ENCODE measurements at regions not wholly inside any gene's neighbourhood (a gene's known extent, or its start where the extent isn't known, plus 50 kb on each side); places are given as distances from the start of the nearest gene placed in this dataset.

DNA sequence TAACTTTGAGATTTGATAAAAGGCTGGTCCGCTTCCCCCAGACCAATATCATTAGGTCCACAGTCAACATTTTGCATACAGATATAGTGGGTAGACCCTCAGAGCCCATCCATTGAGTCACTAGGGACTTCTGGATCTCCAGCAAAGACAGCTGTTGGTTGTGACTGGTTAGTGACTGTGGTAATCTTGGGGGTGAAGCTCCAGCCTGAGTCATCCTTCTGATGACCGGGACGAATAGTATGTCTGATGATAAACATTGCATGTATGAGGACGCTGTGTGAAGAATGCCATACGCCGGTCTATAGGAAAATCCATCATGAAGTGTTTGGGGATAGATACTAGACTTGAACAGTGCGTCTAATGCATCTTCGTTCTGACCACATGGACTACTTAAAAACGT is 307.0 kb downstream of the UQCRFS1 start:
- H3K36me3 ChIP-seq (ENCODE audit: control insufficient read depth, insufficient read depth, low read length) = no peaks in the 10 kb centered on the region
- H3K4me3 ChIP-seq (ENCODE audit: low read length) = no peak overlapping the region
- H3K9me3 ChIP-seq (ENCODE audit: control insufficient read depth, insufficient read depth, low read length) = no peaks in the 10 kb centered on the region
- H3K27me3 ChIP-seq (ENCODE audit: control insufficient read depth, insufficient read depth, low read length) = no peaks in the 10 kb centered on the region
- DNase-seq (ENCODE audit: low read depth, low spot score) = no peak
- no peaks in the 10 kb centered on the region for H3K4me1 ChIP-seq (ENCODE audit: control insufficient read depth, insufficient read depth, low read length)
- H3K27ac ChIP-seq (ENCODE audit: low read length) = no peak overlapping the region
- 100% methylated on average over 1 of the region's 9 CpGs for WGBS (ENCODE audit: insufficient coverage, insufficient read length)

DNA sequence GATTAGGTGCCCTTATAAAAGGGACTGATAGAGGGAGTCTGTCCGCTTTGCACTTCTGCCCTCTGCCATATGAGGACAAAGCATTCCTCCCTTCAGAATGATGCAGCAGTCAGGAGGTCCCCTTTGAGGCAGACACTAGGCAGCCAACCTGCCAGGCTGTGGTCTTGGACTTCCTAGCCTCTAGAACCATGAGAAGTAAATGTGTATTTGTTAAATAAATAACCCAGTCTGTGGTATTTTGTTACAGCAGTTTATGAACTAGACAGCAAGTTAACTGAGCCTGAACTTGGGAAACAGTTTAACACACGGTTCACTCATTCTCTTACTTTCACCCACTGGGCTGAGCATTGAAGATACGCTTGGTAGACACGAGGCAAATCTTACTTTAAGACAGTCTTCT is 313.2 kb downstream of the UQCRFS1 start:
- Histone ChIP-seq H3K27ac (ENCODE audit: low read length) (no peak overlapping the region), H3K4me1 (ENCODE audit: control insufficient read depth, insufficient read depth, low read length) (peaks cover 3% of the 10 kb centered on the region; the same call in 1 of the 2 replicates), H3K4me3 (ENCODE audit: low read length) (no peak overlapping the region), H3K27me3 (ENCODE audit: control insufficient read depth, insufficient read depth, low read length) (no peaks in the 10 kb centered on the region), H3K9me3 (ENCODE audit: control insufficient read depth, insufficient read depth, low read length) (no peaks in the 10 kb centered on the region), H3K36me3 (ENCODE audit: control insufficient read depth, insufficient read depth, low read length) (no peaks in the 10 kb centered on the region)
- no CpG with 5 or more reads among the region's 4 CpGs for WGBS (ENCODE audit: insufficient coverage, insufficient read length)
- DNase-seq (ENCODE audit: low read depth, low spot score) = no peak

DNA sequence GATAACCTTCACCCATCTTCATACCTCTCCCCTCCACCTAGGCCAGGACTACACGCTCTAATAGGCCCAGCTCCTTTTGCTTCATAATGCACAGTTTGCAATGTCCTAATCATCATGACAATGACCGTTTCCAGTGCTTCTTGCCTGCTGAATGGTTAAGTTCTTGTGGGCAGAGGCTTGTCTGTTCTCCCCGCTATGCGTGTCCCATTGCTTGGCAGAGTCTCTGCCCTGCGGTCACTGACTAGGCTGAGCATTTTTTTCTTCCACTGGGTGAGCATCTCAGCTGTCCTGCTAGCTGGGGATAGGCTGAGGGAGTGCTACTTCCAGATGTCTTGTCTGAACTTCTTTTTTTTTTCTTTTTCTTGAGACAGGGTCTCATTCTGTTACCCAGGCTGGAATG is 314.7 kb downstream of the UQCRFS1 start:
- Histone ChIP-seq H3K27me3 (ENCODE audit: control insufficient read depth, insufficient read depth, low read length) (no peaks in the 10 kb centered on the region), H3K4me3 (ENCODE audit: low read length) (no peak overlapping the region), H3K27ac (ENCODE audit: low read length) (no peak overlapping the region), H3K4me1 (ENCODE audit: control insufficient read depth, insufficient read depth, low read length) (peaks cover 3% of the 10 kb centered on the region; the same call in 1 of the 2 replicates), H3K36me3 (ENCODE audit: control insufficient read depth, insufficient read depth, low read length) (no peaks in the 10 kb centered on the region), H3K9me3 (ENCODE audit: control insufficient read depth, insufficient read depth, low read length) (no peaks in the 10 kb centered on the region)
- DNase-seq (ENCODE audit: low read depth, low spot score) = no peak
- WGBS (ENCODE audit: insufficient coverage, insufficient read length) = no CpG with 5 or more reads among the region's 5 CpGs

DNA sequence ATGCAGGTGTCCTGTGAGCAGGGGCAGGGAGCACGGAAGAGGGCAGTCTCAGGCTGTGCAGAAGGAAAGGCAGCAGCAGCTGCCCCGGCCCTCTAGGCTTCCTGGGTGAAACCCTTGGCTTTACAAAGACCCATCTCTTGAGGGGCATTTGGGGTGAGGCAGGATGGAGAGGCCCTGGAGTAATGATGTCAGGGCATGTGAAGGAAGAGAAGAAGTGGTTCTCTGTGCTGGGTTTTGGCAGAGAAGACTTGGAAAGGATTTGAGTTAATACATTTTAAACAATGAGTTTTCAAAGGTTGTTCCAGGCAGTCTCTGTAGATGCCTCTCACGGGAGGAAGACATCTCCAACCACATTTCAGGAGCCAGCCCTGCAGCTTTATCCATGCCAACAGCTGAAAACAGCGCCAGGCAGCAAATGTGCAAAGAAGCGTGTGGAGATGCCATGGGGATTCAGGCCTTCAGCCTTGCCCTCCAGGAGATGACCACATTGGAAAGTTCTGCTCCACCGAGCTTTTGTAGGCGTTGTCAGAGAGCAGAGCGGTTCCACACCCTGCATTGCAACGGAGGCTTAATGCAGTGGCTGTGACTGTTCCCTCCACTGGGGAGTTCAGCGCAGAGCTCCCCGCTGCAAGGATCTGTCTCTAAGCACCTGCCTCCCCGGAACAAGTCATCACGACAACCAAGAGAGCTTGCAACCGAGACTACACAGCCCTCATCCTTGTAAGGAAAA is 322.8 kb downstream of the UQCRFS1 start:
- H3K9me3 ChIP-seq (ENCODE audit: control insufficient read depth, insufficient read depth, low read length) = no peaks in the 10 kb centered on the region
- H3K36me3 ChIP-seq (ENCODE audit: control insufficient read depth, insufficient read depth, low read length) = no peaks in the 10 kb centered on the region
- H3K27ac ChIP-seq (ENCODE audit: low read length) = no peak overlapping the region
- no peak overlapping the region for H3K4me3 ChIP-seq (ENCODE audit: low read length)
- no peak for DNase-seq (ENCODE audit: low read depth, low spot score)
- H3K27me3 ChIP-seq (ENCODE audit: control insufficient read depth, insufficient read depth, low read length) = no peaks in the 10 kb centered on the region
- peaks cover 2% of the 10 kb centered on the region; the same call in 1 of the 2 replicates for H3K4me1 ChIP-seq (ENCODE audit: control insufficient read depth, insufficient read depth, low read length)
- no CpG with 5 or more reads among the region's 14 CpGs for WGBS (ENCODE audit: insufficient coverage, insufficient read length)

DNA sequence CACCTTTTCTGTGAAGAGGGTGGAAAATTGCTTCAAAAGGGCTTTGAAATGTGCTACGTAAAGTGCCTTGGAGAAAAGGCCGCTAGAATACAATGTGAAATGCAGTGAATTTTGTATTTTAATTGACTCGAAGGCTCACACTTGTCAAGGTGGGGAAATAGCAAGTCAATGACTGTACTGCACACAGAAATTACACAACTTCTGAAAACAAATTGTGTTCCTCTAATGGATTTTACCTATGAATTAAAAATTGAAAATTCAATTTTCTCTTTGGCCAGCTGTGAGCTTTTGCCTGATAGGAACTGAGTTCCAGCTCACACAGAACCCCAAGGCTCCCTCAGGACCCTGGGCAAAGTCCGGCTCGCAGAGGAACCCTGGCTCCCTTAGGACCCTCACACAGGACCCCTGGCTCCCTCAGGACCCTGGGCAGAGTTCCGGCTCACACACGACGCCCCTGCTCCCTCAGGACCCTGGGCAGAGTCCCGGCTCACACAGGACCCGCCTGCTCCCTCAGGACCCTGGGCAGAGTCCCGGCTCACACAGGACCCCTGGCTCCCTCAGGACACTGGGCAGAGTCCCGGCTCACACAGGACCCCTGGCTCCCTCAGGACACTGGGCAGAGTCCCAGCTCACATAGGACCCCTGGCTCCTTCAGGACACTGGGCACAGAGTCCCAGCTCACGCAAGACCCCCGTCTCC is 324.9 kb downstream of the UQCRFS1 start:
- Histone ChIP-seq H3K9me3 (ENCODE audit: control insufficient read depth, insufficient read depth, low read length) (no peaks in the 10 kb centered on the region), H3K4me3 (ENCODE audit: low read length) (no peak overlapping the region), H3K4me1 (ENCODE audit: control insufficient read depth, insufficient read depth, low read length) (peaks cover 6% of the 10 kb centered on the region), H3K27me3 (ENCODE audit: control insufficient read depth, insufficient read depth, low read length) (no peaks in the 10 kb centered on the region), H3K36me3 (ENCODE audit: control insufficient read depth, insufficient read depth, low read length) (no peaks in the 10 kb centered on the region), H3K27ac (ENCODE audit: low read length) (no peak overlapping the region)
- WGBS (ENCODE audit: insufficient coverage, insufficient read length) = no CpG with 5 or more reads among the region's 14 CpGs
- no peak for DNase-seq (ENCODE audit: low read depth, low spot score)

DNA sequence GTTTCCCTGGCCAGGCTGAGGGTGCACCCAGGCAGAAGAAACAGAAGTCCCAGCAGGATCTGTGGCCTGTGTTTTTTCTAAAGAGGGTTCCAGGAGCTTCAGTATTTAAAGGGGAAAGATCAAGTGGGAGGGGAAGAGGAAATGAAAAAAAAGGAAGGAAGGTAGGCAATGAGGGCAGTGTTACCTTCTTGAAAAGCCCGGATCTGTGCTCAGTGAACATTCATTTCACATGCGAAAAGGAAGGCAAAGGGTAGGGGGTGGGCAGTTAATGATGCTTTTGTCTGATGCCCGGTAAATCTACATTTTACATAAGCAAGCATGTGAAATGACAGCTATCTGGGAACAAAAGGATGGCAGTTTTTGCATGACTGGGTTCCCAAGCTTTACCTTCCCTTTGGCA is 326.2 kb downstream of the UQCRFS1 start:
- no peaks in the 10 kb centered on the region for H3K27me3 ChIP-seq (ENCODE audit: control insufficient read depth, insufficient read depth, low read length)
- no peak overlapping the region for H3K27ac ChIP-seq (ENCODE audit: low read length)
- no peak overlapping the region for H3K4me3 ChIP-seq (ENCODE audit: low read length)
- H3K9me3 ChIP-seq (ENCODE audit: control insufficient read depth, insufficient read depth, low read length) = no peaks in the 10 kb centered on the region
- DNase-seq (ENCODE audit: low read depth, low spot score) = no peak
- peaks cover 9% of the 10 kb centered on the region for H3K4me1 ChIP-seq (ENCODE audit: control insufficient read depth, insufficient read depth, low read length)
- WGBS (ENCODE audit: insufficient coverage, insufficient read length) = no CpG with 5 or more reads among the region's 3 CpGs
- no peaks in the 10 kb centered on the region for H3K36me3 ChIP-seq (ENCODE audit: control insufficient read depth, insufficient read depth, low read length)

DNA sequence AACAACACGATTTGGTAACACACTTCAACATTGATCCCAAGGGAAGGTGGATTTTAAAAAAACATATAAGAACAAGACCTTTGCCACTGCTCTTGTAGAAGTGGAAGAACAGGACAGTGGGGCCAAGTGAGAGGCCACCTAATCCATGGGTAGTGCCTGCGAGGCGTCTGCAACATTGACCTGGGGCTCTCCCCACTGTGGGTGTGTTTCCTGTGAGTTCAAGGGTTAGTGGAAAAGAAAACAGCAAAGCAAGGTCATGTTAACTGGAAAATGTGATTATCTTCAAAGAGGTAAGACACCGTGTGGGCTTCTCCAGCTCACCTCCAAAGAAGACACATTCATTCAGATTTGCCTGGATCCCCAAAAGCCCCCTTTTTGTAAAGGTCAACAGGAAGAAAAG is 327.0 kb downstream of the UQCRFS1 start:
- Histone ChIP-seq H3K36me3 (ENCODE audit: control insufficient read depth, insufficient read depth, low read length) (no peaks in the 10 kb centered on the region), H3K4me3 (ENCODE audit: low read length) (no peak overlapping the region), H3K4me1 (ENCODE audit: control insufficient read depth, insufficient read depth, low read length) (peaks cover 9% of the 10 kb centered on the region), H3K27me3 (ENCODE audit: control insufficient read depth, insufficient read depth, low read length) (no peaks in the 10 kb centered on the region), H3K27ac (ENCODE audit: low read length) (no peak overlapping the region), H3K9me3 (ENCODE audit: control insufficient read depth, insufficient read depth, low read length) (no peaks in the 10 kb centered on the region)
- no CpG with 5 or more reads among the region's 4 CpGs for WGBS (ENCODE audit: insufficient coverage, insufficient read length)
- no peak for DNase-seq (ENCODE audit: low read depth, low spot score)

DNA sequence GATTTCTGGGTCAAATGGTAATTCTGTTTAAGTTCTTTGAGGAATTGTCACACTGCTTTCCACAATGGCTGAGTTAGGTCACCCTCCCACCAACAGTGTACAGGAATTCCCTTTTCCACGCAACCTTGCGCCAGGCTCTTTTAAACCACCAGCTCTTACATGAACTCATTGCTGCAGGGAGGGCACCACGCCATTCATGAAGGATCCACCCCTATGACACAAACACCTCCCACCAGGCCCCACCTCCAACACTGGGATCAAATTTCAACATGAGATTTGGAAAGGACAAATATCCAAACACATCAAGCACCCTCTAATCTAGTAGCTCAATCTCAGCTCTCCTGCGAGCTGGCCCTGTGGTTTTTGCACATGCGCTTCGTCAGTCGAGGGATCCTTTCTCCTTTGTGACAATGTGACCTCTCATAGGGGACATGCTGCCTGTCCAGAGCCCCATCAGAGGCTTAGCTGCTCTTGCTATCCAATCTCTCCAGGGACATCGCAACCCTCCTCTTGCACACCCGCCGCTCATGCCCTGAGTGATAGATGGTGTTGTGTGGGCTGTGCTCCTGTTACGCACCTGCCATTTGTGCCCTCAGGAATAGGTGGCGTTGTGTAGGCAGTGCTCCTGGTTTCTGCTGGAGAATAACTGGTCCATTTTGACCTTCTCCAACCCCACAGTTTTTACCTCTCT is 328.0 kb downstream of the UQCRFS1 start:
- DNase-seq (ENCODE audit: low read depth, low spot score) = no peak
- WGBS (ENCODE audit: insufficient coverage, insufficient read length) = no CpG with 5 or more reads among the region's 12 CpGs

DNA sequence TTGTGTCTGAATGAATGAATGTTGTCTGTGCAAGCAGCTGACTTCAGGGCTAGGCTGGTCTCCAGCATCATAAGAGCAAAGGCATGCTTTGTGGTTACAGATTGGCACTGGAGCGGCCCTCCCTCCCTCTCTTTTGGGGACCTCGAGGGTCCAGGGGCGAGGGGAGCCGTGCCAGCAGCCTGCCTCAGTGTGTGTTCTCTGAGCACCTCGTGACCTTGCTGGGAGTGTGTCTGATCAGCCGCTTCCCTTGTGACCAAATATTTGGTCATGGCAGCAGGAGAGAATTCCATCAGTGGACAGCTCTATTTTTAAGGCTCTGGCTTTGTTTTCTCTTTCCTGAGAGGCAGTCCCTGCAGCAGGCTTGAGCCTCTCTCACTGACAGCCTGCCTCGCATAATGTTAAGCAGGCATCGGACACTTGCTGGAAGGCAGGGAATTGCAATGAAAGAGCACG is 329.7 kb downstream of the UQCRFS1 start:
- DNase-seq (ENCODE audit: low read depth, low spot score) = no peak
- no peak overlapping the region for H3K4me3 ChIP-seq (ENCODE audit: low read length)
- peaks cover 9% of the 10 kb centered on the region for H3K4me1 ChIP-seq (ENCODE audit: control insufficient read depth, insufficient read depth, low read length)
- no peak overlapping the region for H3K27ac ChIP-seq (ENCODE audit: low read length)
- H3K27me3 ChIP-seq (ENCODE audit: control insufficient read depth, insufficient read depth, low read length) = no peaks in the 10 kb centered on the region
- H3K36me3 ChIP-seq (ENCODE audit: control insufficient read depth, insufficient read depth, low read length) = no peaks in the 10 kb centered on the region
- WGBS (ENCODE audit: insufficient coverage, insufficient read length) = no CpG with 5 or more reads among the region's 9 CpGs
- H3K9me3 ChIP-seq (ENCODE audit: control insufficient read depth, insufficient read depth, low read length) = no peaks in the 10 kb centered on the region

More for the DNA sequence above, 328.0 kb downstream of the UQCRFS1 start:
- Histone ChIP-seq H3K36me3 (ENCODE audit: control insufficient read depth, insufficient read depth, low read length) (no peaks in the 10 kb centered on the region), H3K9me3 (ENCODE audit: control insufficient read depth, insufficient read depth, low read length) (no peaks in the 10 kb centered on the region), H3K27ac (ENCODE audit: low read length) (no peak overlapping the region), H3K4me3 (ENCODE audit: low read length) (no peak overlapping the region), H3K27me3 (ENCODE audit: control insufficient read depth, insufficient read depth, low read length) (no peaks in the 10 kb centered on the region), H3K4me1 (ENCODE audit: control insufficient read depth, insufficient read depth, low read length) (peaks cover 9% of the 10 kb centered on the region)

DNA sequence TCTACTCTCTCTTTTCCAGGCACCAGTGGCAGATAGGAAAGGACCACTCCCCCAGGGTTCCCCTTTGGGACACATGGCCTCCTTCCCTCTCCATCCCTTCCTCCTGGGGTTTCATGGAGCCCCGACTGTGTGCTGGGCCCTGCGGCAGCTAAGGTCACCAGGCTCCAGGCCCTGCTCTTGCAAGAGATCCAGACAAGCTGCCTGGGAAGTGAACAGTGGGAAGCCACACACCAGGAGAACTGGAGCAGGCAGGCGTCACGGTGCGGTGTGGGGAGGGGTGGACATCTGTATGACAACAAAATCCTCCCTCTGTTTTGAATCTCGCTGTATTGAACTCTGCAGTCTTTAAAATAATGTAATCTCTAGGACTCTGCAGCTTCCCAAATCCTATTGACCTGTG is 330.1 kb downstream of the UQCRFS1 start:
- DNase-seq (ENCODE audit: low read depth, low spot score) = no peak
- H3K4me1 ChIP-seq (ENCODE audit: control insufficient read depth, insufficient read depth, low read length) = peaks cover 9% of the 10 kb centered on the region
- no peak overlapping the region for H3K27ac ChIP-seq (ENCODE audit: low read length)
- no peaks in the 10 kb centered on the region for H3K36me3 ChIP-seq (ENCODE audit: control insufficient read depth, insufficient read depth, low read length)
- no CpG with 5 or more reads among the region's 6 CpGs for WGBS (ENCODE audit: insufficient coverage, insufficient read length)
- H3K4me3 ChIP-seq (ENCODE audit: low read length) = no peak overlapping the region
- H3K27me3 ChIP-seq (ENCODE audit: control insufficient read depth, insufficient read depth, low read length) = no peaks in the 10 kb centered on the region
- no peaks in the 10 kb centered on the region for H3K9me3 ChIP-seq (ENCODE audit: control insufficient read depth, insufficient read depth, low read length)

Measured in iPS DF 6.9 (cell line).